GM18909 (cell line): ENCODE measurements at regions not wholly inside any gene's neighbourhood (a gene's known extent, or its start where the extent isn't known, plus 50 kb on each side); places are given as distances from the start of the nearest gene placed in this dataset.
"Not testable (repeated sequence)": the region's sequence is repeated elsewhere in the genome, so short reads cannot be mapped to it uniquely, and the experiment has no call there.

Source experiments
- ATAC-seq: cut with Tn5 transposase; IDR thresholded peaks from one replicate; pipeline ENCODE4 v1.9.1; 2021; ENCODE audit warnings: mild to moderate bottlenecking; ENCODE audit not compliant: unreplicated experiment, poor library complexity

- ATAC-seq: no peak
These were observed 52.7 kb upstream of the NCK2 start for GRCh38 chr2:105691947-105692390.

GRCh38 chr2:105690566-105690965 lies 54.1 kb upstream of the NCK2 start:
- no peak for ATAC-seq

- ATAC-seq: no peak
These were observed 55.2 kb upstream of the NCK2 start for GRCh38 chr2:105689484-105689883.

DNA sequence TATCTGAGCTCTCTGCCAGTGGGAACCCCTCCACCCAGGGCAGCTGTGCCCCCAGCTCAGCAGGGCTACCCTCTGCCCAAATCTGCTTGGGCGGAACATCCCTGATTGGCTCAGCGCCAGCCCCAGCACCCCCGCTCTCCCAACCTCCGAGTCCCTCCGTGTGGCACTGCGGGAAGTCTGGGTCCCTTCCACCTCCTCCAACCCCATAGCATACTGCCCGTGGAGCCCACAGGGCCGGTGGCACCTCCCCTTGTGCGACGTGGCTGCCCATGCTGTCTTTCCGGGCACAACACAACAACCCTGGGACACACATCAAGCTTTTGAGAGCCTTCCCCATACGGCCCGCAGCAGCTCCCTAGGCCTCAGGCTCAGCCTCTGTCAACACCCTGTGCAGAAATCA lies 55.8 kb upstream of the NCK2 start:
- ATAC-seq: no peak

GRCh38 chr2:105686588-105686987 lies 58.1 kb upstream of the NCK2 start:
- no peak for ATAC-seq

GRCh38 chr2:105683011-105683492 lies 61.7 kb upstream of the NCK2 start:
- ATAC-seq: no peak

GRCh38 chr2:105682401-105682800 lies 62.3 kb upstream of the NCK2 start:
- ATAC-seq: no peak

GRCh38 chr2:105681927-105682326 lies 62.8 kb upstream of the NCK2 start:
- ATAC-seq: no peak

GRCh38 chr2:105680357-105680756 lies 64.4 kb upstream of the NCK2 start:
- no peak for ATAC-seq

DNA sequence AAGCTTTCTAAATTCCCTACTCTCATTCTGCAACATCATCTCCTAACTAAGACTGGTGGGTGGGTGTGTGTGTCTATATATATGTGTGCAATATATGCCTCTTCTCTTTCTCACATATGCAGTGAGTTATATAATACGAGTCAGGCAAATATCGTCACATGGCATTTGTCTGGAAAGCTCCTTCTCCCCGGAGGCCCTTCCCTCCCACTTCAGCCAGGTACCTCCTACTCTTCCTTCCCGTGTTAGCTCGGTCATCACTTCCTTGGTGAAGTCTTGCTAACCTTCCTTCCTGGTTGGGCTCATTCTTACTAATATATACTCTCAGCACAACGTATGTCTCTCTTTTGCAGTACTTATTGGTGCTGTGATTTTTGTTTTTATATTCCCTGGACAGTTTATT lies 66.4 kb upstream of the NCK2 start:
- no peak for ATAC-seq

GRCh38 chr2:105677901-105678300 lies 66.8 kb upstream of the NCK2 start:
- ATAC-seq: no peak

GRCh38 chr2:105675841-105676240 lies 68.9 kb upstream of the NCK2 start:
- ATAC-seq: no peak

- no peak for ATAC-seq
These were observed 69.7 kb upstream of the NCK2 start for GRCh38 chr2:105674859-105675541.

- no peak for ATAC-seq
These were observed 70.3 kb upstream of the NCK2 start for GRCh38 chr2:105674401-105674800.

DNA sequence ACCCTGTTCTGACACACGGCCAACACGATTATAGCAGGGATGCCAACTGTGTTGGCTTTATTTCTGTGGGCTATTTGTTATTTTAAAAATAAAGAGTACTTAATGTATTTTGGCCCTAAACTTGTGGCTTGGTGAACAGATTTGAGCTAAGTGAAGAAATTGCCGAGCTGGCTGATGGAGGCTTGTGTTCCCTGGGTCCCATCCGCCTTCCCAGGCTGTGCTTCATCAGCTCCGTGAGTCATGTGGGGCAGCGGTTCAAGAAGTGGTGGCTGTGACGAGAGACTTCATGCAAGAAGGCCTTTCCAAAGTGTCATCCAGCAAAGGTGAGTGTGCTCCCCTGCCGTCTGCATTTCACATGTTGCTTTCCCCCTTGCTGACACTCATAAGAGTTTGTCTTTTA lies 73.6 kb upstream of the NCK2 start:
- ATAC-seq: no peak

GRCh38 chr2:105669384-105669891 lies 75.3 kb upstream of the NCK2 start:
- no peak for ATAC-seq

DNA sequence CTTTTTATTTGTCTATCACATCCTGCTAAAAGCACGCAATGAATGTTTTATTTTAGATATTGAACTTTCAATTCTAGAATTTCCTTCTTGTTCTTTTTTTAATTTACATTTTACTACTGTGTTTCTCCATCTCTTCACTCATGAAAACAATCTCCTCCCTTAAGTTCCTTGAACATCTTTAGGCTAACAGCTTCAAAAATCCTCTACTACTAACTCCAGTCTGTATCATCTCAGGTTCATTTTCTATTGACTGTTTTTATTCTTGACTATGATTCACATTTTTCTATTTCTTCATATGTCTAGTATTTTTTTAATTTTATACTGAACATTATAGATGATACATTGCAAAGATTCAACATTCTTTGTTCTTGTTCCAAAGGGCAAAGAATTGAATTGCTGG lies 79.2 kb upstream of the NCK2 start:
- no peak for ATAC-seq

GRCh38 chr2:105660489-105660888 lies 84.2 kb upstream of the NCK2 start:
- ATAC-seq: no peak

GRCh38 chr2:105655723-105656606 lies 88.7 kb upstream of the NCK2 start:
- not testable (repeated sequence) for ATAC-seq

DNA sequence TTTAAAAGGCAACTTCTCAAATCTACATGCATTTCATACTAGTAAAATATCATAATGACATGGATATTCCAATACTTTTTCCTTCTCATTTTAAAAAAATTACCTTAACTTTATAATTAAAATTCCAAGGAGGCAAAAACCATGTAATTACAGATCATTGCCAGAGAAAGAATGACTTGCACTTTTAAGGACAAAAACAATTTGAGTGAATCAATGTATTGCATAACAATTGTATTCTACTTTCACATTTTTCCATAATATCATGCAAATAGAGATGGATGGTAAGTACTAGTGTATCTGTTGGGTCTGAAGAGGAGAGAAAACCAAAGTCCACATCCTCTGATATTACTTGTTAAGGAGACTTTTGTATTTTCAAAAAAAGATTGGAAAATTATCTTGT lies 89.5 kb upstream of the NCK2 start:
- no peak for ATAC-seq

- no peak for ATAC-seq
These were observed 90.2 kb upstream of the NCK2 start for GRCh38 chr2:105654474-105655004.
